ENCODE measurements at regions not wholly inside any gene's neighbourhood (a gene's known extent, or its start where the extent isn't known, plus 50 kb on each side); places are given as distances from the start of the nearest gene placed in this dataset.
"Not testable (repeated sequence)": the region's sequence is repeated elsewhere in the genome, so short reads cannot be mapped to it uniquely, and the experiment has no call there.

DNA sequence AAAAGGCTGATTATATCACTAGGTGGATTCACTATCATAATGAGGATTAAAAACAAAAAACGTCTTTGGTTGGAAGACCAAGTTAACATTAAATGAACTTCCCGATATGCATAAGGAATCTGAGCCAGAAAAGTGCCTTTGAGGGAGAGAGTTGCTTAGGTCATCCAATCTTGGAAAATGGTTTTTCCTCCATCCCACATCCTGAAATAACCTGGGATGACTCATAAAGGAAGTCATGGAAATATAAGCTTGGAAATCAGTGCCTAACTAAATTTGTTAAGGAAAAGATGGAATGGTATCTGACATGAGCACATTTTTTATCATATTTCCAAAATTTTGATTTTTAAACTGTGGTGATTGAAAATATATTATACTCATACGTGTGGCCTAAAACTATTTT is 66.0 kb downstream of the KBTBD8 start:
- DNase-seq = no peak

DNA sequence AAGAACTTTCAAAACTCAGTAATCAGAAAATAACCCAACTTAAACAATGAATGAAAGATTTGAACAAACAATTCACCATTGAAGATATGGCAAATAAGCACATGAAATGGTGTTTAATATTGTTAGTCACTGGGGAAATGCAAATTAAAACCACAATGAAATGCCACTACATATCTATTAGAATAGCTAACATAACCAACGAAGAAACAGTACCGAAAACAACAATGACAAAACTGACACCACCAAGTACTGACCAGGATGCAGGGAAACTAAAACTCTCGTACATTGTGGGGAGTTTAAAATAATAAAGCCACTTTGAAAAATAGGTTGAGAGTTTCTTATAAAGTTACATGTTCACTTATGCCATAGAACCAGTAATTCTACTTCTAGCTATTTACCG is 69.1 kb downstream of the KBTBD8 start:
- DNase-seq = no peak

DNA sequence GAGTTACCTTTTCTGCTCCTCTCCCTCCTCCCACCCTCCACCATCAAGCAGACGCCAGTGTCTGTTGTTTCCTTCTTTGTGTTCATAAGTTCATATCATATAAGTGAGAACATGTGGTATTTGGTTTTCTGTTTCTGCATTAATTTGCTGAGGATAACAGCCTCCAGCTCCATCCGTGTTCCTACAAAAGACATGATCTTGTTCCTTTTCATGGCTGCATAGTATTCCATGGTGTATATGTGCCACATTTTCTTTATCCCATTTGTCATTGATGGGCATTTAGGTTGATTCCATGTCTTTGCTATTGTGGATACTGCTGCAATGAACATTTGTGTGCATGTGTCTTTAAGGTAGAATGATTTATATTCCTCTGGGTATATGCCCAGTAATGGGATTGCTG is 74.5 kb downstream of the KBTBD8 start:
- not testable (repeated sequence) for DNase-seq

DNA sequence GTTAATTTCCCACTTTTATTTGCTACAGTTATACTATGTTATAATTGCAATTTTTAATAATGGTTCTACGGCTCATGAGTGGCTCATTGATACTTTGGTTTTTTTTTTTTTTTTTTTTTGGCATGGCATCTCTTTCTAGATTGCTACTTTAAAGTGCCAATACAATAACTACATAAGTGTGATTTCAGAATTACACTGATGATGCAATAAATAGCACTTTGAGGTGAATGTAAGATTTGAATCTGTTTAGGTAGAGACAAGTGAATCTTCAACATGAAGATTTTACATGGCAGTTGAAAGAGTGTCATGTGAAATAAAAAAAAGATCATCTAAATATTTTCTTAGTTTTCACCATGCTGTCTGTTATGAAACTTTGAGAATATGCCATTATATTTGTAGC is 75.7 kb downstream of the KBTBD8 start:
- no peak for DNase-seq

DNA sequence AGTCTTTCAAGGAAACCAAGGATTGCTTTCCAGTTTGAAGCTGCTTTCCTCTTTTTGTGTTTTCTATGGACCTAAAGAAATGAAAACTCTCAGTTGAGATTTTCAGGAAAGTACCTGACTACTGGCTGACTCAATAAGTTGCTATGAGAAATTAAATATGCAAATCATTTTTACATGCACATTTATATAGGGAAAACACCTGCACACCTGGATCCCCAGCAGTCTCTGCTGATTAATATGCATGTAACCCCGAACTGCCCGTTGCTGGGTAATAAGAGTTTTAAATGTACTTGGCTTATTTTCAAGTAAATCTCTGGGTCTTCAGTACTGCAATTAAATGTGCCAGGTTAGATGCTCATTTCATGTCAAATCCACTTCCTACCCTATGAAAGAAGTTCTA is 77.2 kb downstream of the KBTBD8 start:
- DNase-seq = no peak

DNA sequence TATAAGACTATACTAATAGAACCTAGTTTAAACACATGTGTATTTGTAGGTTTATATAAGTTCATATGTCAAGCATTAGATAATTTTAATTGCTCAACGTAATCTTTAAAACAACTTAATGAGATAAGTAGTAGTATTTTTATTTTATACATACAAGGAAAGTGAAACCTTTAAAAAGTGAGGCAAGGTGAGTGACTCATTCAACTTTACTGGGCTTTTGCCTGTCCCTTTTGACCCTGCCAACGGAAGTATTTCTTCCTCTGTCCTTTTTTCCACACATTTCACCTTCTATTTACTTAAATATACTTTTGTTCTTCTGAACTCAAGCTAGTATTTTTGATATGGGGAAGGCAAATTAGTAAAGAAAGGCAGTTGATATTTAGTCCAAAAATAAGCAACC is 78.5 kb downstream of the KBTBD8 start:
- no peak for DNase-seq

DNA sequence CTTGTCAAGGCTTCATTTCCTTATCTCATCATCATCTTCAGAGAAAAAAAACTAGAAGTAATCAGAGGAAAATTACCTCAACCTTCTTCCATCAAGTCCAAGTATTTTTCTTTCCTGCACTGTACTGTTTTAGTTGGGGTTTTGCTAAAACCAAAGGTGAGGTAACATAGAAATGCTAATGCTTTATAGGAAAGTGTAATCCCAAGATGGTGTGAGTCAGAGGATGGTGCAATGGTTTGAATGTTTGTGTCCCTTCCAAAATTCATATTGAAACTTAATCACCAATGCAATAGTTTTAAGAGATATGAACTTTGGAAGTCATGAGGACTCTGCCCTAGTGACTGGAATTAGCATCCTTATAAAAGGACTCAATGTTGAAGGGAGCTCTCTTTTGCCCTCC is 79.5 kb downstream of the KBTBD8 start:
- DNase-seq = no peak

DNA sequence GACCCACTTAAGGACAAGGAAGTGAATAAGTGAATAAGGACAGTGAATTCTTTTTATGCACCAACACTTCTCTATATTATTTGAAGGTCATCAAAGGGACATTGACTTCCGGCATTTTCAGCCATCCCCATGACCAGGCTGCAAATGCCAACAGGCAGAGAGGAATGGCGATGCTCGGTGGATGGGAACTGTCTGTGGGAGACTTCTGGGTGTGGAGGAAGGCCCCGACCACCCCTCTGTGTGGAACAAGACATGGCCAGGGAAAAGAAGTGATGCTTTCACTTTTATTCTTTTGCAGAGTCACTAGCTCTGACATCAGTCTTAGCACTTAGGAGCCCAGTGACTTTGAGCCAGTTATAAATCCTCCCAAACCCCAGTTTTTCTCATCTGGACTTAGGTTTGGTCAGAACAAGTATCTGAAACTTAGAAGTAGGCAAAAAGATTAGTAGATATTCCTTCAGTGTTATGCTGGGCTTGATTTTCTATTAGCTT is 84.5 kb downstream of the KBTBD8 start:
- no peak for DNase-seq

DNA sequence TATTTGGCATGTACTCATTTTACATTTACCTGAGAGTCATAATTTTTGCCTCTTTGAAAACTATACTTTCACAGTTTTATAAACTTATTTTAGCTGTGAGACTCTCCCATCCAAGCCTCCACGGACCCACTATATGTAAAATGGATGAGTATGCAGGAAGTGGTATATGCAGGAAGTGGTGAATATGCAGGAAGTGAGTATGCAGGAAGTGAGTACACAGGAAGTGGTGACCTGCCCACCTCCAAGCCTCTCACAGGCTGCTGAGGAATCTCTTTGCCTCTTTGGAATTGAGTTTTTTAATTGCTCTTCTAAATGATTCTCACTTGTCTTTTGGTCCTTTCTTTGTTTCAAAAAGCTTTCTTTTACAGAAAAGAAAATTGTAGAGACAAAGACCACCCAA is 85.2 kb downstream of the KBTBD8 start:
- DNase-seq = no peak

DNA sequence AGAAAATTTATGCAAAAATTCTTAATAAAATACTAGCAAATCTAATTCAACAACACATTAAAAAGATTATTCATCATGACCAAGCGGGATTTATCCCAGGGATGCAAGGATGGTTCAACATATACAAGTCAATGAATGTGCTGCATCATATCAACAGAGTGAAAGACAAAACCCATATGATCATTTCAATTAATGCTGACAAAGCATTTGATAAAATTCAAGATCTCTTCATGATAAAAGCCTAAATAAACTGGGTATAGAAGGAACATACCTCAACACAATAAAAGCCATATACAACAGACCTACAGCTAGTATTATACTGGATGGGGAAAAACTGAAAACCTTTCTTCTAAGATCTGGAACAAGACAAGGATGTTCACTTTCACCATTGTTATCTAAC is 89.7 kb downstream of the KBTBD8 start:
- DNase-seq = no peak

DNA sequence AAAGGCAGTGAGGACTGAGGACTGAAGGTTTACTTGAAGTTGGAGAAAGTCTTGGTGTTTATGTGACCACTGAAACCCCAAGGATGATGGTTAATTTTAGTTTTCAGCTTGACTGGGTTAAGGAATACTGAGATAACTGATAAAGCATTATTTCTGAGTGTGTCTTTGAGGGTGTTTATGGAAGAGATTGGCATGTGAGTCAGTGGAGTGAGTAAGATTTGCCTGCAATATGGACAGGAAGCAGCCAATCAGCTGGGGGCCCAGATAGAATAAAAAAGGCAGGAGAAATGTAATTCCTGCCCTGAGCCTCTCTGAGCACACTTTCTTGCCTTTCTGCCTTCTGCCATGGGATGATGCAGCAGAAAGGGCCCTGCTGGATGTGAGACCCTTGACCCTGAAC is 92.4 kb downstream of the KBTBD8 start:
- no peak for DNase-seq

DNA sequence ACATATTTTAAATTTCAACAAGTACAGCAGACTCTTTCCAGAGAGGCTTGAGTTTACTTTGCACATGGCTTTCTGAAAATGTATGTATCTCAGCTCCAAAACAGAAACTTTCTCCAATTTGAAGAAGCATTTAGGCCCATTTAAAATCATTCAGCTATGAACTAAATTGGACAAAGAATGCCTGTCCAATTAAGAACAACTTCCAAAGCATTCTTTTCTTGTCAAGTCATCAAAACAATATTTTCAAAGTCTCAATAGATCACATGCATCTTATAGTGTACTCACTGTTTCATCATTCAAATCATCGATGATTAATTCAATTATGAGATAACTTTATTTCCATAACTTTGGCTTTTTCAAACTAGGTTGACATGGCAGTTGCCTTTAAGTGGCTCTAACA is 95.2 kb downstream of the KBTBD8 start:
- no peak for DNase-seq

DNA sequence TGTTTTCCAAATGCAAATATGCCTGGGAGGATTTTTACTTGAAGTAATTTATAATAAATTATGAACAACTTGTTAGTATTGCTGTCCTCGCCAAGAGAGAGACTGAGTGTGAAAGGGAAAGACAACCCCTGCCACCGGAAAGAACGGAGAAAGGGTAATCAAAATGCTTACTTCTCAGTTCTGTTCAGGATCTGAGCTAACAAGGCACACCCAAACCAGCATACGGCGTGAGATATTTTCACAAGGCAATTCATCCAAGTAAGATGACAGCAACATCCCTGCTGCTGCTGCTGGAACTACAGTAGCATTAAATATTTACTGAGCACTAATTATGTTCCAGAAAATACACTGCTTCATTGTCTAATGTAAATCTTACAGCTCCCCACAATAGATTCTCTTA is 96.1 kb downstream of the KBTBD8 start:
- DNase-seq = peak; percentile 18

DNA sequence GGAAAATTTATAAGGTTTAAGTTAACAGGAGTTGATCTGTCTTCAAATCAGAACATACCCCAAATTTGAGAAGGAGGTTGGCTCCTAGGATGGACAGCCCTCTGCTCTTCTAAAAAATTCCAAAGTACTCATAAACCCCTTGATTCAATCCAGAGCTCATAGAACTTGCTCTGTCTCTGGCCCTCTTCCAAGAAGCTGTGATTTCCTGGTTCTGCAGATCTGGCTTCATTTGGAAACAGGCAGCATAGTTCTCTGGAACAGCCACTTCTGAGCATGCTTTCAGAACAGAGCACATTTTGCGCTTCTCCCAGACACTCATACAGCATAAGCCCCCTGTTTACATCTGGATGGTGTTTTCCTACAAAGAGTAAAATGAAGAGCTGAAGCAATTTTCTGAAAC is 96.7 kb downstream of the KBTBD8 start:
- DNase-seq = no peak

DNA sequence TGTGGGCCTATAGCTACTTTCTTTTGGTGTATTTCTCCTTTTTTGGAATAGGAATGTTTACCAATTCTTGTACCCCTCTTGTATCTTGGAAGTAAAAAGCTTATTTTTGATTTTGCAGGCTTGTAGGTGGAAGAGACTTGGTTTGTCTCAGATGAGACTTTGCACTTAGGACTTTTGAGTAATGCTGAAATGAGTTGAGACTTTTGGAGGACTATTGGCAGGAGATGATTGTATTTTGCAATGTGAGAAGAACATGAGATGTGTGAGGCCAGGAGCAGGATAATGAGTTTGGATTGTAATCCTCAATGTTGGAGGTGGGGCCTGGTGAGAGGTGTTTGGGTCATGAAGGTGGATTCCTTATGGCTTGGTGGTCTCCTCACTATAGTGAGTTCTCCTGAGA is 106.3 kb downstream of the KBTBD8 start:
- no peak for DNase-seq

DNA sequence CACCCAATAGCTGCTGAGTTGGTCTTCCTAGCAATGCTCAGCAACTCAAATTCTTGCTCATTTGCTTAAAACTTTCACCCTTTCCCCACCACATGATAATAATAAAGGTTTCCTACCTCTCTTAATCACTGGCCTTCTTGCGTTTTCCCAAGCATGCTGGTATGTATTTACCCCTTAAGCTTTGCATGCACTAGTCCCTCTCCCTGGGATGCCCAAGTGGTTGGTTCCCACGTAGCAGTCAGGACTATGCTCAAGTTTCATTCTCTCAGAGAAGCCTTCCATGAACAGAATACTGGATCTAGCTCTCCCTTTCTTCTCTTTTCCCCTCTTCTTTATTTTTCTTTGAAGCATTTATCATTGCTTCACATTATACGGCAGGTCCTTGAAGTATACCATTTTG is 108.8 kb downstream of the KBTBD8 start:
- DNase-seq = no peak

DNA sequence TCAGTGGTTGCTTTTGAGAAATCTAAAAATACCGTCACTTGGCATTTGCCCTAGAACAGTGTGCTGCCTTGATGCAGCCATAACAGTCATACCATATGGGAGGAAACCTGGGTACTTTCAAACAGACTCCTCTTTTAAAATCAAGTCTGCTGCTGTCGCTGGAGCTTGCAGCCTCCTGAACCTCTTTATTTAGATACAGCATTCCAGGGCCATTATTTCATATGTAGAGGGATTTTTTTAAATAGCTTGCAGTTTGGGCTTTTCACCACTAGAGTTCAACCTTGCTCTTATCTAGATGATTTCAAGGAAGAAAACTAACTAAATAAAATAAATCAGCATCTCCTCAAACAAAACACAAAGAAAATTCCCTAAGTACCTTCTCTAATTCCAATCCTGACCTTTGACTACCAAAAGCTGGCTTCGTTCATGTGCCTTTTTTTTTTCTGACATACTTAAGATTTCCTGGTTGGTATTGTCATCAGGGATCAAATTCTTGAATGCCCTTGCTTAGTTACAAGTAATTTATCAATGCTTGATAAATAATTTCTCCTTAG is 111.6 kb downstream of the KBTBD8 start:
- DNase-seq = peak; percentile 16

DNA sequence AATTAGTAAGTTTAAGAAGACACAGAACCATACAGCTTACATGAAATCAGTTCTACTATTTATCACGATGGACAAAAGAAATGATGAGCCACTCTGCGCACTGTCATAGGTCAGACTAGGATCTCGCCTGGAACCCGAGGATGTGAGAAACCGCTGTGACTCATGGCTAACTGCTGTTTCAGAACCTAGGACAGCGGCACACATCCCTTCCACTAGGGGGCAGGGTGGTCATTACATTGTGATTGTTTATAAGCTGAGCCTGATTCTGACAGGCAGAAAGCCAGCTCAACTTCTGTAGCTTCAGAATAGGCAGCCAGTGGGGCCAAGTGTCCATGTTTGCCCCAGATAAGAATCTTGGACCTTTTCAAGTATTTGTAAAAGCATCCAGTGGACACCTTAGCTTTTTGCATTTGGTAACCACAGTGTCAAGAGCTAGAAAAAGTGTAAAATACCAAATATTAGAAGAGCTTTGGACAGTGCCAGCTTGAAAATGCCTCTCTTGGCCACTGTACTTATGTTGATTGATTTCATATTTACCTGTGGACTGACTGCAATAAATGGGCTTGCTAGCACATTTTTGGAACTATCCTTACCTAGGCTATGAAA is 115.8 kb downstream of the KBTBD8 start:
- DNase-seq = peak; percentile 74

DNA sequence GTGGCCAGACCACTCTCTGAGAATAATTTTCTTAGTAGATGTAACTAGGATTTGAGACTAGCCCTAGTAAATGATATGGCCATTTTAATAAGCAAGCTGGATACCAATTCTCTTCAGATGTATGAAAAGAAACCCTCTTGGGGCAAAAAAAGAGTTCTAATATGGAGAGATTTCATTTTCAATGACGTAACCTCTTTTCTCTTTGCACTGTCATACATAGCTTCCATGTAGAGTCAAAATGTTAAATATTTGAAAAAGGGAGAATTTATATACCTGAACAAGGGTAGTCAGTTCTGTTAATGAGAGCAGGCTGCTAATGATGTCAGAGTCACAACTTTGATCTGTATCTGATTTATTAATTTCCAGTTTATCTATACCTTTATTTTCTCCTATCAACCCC is 120.0 kb downstream of the KBTBD8 start:
- DNase-seq = no peak

DNA sequence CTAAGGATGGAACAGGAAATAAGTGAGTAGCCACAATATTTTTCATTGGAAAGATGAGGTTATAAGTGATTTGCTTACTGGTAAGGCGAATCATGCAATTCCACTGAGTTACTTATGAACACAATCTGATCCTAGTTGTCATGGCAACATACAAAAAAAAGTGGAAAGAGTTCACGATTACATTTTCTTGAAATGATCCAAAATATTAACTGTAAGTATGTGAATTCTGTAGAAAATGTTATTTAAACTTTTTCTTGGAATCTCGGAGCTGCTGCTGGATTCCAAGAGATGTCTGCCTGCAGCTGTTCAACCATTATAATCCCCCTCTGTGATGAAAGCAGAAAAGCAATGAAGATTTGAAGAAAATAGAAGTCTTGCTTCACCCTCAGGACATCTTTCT is 120.5 kb downstream of the KBTBD8 start:
- no peak for DNase-seq

DNA sequence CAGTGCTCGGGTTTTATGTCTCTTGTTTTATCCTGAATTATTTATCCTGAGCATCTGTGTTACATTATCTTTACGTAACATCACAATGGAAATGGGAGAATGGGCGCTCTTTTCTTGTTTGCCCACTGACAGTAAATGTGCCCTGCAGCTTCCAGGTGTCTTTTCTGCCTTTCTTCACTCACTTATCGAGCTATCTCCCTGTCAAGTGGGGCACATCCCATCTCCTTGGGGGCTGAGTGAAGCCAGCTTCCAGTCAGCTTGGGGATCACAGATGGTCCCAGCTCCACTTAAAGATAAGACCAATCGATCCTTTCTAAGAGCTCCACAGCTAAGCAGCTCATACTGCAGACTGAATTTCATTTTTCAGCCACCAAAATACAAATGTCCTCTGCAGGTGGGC is 125.8 kb downstream of the KBTBD8 start:
- DNase-seq = no peak

DNA sequence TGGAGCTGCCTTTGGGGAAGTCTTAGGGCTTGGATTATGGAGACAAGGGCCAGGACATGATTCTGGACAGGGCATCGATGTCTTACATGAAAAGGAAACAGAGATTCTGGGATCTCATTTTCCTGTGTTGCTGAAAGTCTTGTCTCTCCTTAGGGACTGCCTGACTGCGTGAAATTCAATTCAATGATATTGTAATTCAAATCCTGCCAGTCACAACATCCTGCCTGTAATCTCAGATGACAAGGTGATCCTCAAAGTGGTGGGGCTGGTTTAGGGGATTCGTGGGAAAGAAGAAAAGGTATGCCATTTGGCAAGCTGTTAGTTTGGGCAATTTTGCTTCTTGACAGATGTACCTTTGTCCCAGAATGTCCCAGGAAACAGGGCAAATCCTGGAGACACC is 129.1 kb downstream of the KBTBD8 start:
- no peak for DNase-seq

DNA sequence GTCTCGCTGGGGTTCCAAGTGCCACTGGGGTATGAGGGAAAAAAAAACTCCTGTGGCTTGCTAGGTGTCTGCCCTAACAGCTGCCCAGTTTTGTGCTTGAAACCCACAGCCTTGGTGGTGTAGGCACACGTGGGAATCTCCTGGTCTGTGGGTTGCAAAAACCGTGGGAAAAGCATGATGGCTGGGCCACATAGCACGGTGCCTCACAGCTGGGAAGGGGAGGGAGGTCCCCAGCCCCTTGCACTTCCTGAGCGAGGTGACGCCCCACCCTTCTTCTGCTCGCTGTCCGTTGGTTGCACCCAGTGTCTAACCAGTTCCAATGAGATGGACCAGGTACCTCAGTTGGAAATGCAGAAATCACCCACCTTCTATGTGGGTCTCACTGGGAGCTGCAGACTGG is 144.3 kb downstream of the KBTBD8 start:
- DNase-seq = no peak

DNA sequence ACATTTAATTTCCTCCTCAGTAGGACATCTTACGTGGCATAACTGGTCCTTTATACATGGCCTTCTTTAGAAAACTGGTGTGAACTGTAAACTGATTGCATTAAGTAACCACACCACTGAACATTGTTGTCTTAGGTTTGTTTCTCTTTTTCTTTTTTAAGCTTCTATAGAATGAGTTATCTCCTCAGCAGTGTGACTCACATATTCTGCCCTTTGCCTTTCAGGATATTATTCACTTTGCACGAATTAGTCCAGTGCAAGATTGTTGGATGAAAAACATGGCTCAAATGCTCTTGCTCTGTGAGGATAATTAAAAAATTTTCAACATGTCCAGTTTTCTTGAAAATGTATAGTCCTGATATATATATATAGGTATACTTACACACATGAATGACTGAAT is 147.6 kb downstream of the KBTBD8 start:
- DNase-seq = no peak

DNA sequence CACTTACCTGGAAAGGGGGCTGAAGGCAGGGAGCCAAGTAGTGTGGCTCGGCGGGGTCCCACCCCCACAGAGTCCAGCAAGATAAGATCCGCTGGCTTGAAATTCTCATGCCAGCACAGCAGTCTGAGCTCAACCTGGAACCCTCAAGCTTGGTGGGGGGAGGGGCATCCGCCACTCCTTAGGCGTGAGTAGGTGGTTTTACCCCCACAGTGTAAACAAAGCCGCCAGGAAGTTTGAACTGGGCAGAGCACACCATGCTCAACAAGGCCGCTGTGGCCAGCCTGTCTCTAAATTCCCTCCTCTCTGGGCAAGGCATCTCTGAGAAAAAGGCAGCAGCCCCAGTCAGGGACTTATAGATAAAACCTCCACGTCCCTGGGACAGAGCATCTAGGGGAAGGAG is 156.3 kb downstream of the KBTBD8 start:
- DNase-seq = no peak
